ENCODE measurements at regions not wholly inside any gene's neighbourhood (a gene's known extent, or its start where the extent isn't known, plus 50 kb on each side); places are given as distances from the start of the nearest gene placed in this dataset.
A peak's percentile ranks its signal among the peaks of the same experiment; 100 is the strongest.

GRCh38 chr6:88494401-88495140, 328.4 kb upstream of the CNR1 start:
- no peaks in the 10 kb centered on the region for H3K36me3 ChIP-seq (replicated peaks)
- no peak for DNase-seq
- TF ChIP-seq, protein P1, sequence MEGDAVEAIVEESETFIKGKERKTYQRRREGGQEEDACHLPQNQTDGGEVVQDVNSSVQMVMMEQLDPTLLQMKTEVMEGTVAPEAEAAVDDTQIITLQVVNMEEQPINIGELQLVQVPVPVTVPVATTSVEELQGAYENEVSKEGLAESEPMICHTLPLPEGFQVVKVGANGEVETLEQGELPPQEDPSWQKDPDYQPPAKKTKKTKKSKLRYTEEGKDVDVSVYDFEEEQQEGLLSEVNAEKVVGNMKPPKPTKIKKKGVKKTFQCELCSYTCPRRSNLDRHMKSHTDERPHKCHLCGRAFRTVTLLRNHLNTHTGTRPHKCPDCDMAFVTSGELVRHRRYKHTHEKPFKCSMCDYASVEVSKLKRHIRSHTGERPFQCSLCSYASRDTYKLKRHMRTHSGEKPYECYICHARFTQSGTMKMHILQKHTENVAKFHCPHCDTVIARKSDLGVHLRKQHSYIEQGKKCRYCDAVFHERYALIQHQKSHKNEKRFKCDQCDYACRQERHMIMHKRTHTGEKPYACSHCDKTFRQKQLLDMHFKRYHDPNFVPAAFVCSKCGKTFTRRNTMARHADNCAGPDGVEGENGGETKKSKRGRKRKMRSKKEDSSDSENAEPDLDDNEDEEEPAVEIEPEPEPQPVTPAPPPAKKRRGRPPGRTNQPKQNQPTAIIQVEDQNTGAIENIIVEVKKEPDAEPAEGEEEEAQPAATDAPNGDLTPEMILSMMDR (IDR thresholded peaks at IDR 0.05; ENCODE audit: low read depth, low read length, missing control alignments): no peak
- in situ Hi-C loops (cut with HindIII; ENCODE audit: low pct_ligation_motif_present, low sequenced_read_pairs): no loop called here
- no peak overlapping the region for H3K4me3 ChIP-seq (ENCODE audit: low read depth, low read length)
- H3K27ac ChIP-seq: no peak overlapping the region
- no peaks in the 10 kb centered on the region for H3K27me3 ChIP-seq (replicated peaks)

- in situ Hi-C loops (cut with HindIII; ENCODE audit: low pct_ligation_motif_present, low sequenced_read_pairs): no loop called here
- Histone ChIP-seq H3K27ac (no peak overlapping the region), H3K36me3 (replicated peaks) (no peaks in the 10 kb centered on the region), H3K27me3 (replicated peaks) (no peaks in the 10 kb centered on the region), H3K4me3 (ENCODE audit: low read depth, low read length) (no peak overlapping the region)
- TF ChIP-seq, protein P1 (IDR thresholded peaks at IDR 0.05; ENCODE audit: low read depth, low read length, missing control alignments): no peak
- DNase-seq: no peak
These were observed 327.6 kb upstream of the CNR1 start for GRCh38 chr6:88493717-88494116.

DNA sequence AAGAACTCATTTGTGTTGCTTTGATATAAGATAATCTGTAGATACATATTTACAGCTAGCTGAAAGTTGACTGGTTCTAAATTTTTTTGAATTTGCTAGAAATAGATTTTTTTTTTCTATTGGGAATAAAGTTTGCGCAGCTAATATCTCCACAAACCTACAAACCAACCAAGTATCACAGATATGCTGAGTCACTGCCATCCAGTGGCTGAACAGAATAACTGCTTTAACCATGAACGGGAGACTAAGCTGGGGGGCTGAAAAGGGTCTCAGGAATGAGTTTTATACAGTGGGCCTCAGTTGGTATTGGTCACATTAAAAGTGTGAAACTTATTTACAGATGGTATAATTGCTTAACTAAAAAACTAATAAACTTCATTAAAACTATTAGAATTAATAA, 326.7 kb upstream of the CNR1 start:
- in situ Hi-C loops (cut with HindIII; ENCODE audit: low pct_ligation_motif_present, low sequenced_read_pairs): no loop called here

GRCh38 chr6:88492241-88492640, 326.1 kb upstream of the CNR1 start:
- TF ChIP-seq, protein P1 (IDR thresholded peaks at IDR 0.05; ENCODE audit: low read depth, low read length, missing control alignments): no peak
- in situ Hi-C loops (cut with HindIII; ENCODE audit: low pct_ligation_motif_present, low sequenced_read_pairs): no loop called here
- H3K4me3 ChIP-seq (ENCODE audit: low read depth, low read length): no peak overlapping the region
- H3K27ac ChIP-seq: no peak overlapping the region
- no peak for DNase-seq
- H3K36me3 ChIP-seq (replicated peaks): no peaks in the 10 kb centered on the region
- no peaks in the 10 kb centered on the region for H3K27me3 ChIP-seq (replicated peaks)

More for the DNA sequence above, 326.7 kb upstream of the CNR1 start:
- peak; percentile 36 for DNase-seq
- Histone ChIP-seq H3K27ac (no peak overlapping the region), H3K36me3 (replicated peaks) (no peaks in the 10 kb centered on the region), H3K27me3 (replicated peaks) (no peaks in the 10 kb centered on the region), H3K4me3 (ENCODE audit: low read depth, low read length) (no peak overlapping the region)
- TF ChIP-seq, protein P1 (IDR thresholded peaks at IDR 0.05; ENCODE audit: low read depth, low read length, missing control alignments): peak; percentile 69

DNA sequence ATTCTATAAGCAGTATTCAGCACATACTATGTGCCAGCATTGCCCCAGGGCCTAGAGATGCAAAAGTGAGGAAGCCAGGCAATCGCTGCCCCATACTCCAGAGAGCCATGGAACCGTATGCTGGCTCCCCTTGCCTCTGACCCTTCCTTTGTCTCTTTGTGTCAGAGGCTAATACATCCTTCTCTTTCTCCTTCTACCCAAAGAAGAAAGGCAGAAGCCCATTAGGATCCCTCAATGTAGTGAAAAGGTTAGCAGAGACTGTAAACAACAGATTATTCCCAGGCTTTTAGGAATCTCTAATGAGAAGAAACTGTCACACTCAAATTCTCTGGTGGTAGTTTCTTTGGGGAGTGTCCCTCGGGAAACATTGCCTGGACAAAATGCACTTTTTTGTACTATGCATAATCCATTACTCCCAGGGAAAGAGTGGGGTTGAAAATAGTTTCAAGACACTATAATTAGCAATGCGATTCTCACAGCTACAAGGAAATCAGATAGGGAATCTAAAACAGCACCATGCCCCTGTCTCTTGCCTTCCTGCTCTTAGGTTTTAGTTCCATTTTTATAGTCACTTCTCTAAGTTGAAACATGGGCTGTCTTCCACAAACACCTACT, 325.2 kb upstream of the CNR1 start:
- H3K4me3 ChIP-seq (ENCODE audit: low read depth, low read length): no peak overlapping the region
- TF ChIP-seq, protein P1 (IDR thresholded peaks at IDR 0.05; ENCODE audit: low read depth, low read length, missing control alignments): no peak
- no peaks in the 10 kb centered on the region for H3K36me3 ChIP-seq (replicated peaks)
- in situ Hi-C loops (cut with HindIII; ENCODE audit: low pct_ligation_motif_present, low sequenced_read_pairs): no loop called here
- H3K27me3 ChIP-seq (replicated peaks): no peaks in the 10 kb centered on the region
- H3K27ac ChIP-seq: no peak overlapping the region
- DNase-seq: no peak

Measured in brain microvascular endothelial cell (primary cell).